GM12878 (cell line): ENCODE measurements at regions not wholly inside any gene's neighbourhood (a gene's known extent, or its start where the extent isn't known, plus 50 kb on each side); places are given as distances from the start of the nearest gene placed in this dataset.

Source experiments
- ATAC-seq: fragments of 200-7000 bp; cut with Tn5 transposase; 3 replicates; pipeline ENCODE4 v1.9.1; 2020; ENCODE audit warnings: mild to moderate bottlenecking, moderate library complexity
- BruUV-seq: library from RNA; stranded (reverse); fragments of 400-500 nt; replicated peaks from 2 replicates; lab custom pipeline; 2021; lab: Mats Ljungman, UMichigan
- CTCF ChIA-PET: fragments of 300-600 bp; sonication (Branson Sonifier 250); formaldehyde crosslinking; extraction: SDS; loops from one replicate; lab custom pipeline; 2021; ENCODE audit warnings: inconsistent platforms; lab: Yijun Ruan, JAX
- POLR2A ChIA-PET: fragments of 350-600 bp; formaldehyde crosslinking; extraction: SDS; loops from one replicate; lab custom pipeline; 2021; ENCODE audit warnings: inconsistent platforms; lab: Charles Lee
- RAD21 ChIA-PET: fragments of 300-600 bp; sonication (Branson Sonifier 250); formaldehyde crosslinking; loops from one replicate; lab custom pipeline; 2023; ENCODE audit warnings: antibody characterized with exemption; ENCODE audit not compliant: unreplicated experiment; lab: Charles Lee
- SMC1A ChIA-PET: fragments of 300-600 bp; sonication (Branson Sonifier 250); formaldehyde crosslinking; loops from one replicate; lab custom pipeline; 2023; ENCODE audit not compliant: unreplicated experiment, uncharacterized antibody; lab: Charles Lee
- DNase-seq: peaks from one replicate; pipeline ENCODE4 v3.0.0-alpha.2; 2011; ENCODE audit warnings: low read depth, low spot score
- FAIRE-seq: peaks from 3 replicates; lab custom pipeline; 2011; peaks lifted over from hg19 to GRCh38; lab: Jason Lieb, UNC
- H2AFZ ChIP-seq: 2 replicates; pipeline ENCODE4 v1.6.0; 2011; ENCODE audit warnings: low read depth, low read length, control low read depth; ENCODE audit not compliant: control insufficient read depth
- H3K27ac ChIP-seq: 2 replicates; pipeline ENCODE4 v1.5.1; 2011; ENCODE audit warnings: control low read depth; ENCODE audit not compliant: control insufficient read depth, insufficient read depth
- H3K27me3 ChIP-seq, 2 experiments: replicated peaks in 1 of 2; 2 replicates each; pipeline versions ENCODE4 v1.6.0 to v1.6.1; 2011; ENCODE audit warnings: low read length in 1 of 2; ENCODE audit not compliant: control insufficient read depth in 2 of 2, insufficient read depth in 2 of 2
- H3K36me3 ChIP-seq, 2 experiments: 2 replicates each; pipeline ENCODE4 v1.5.1; 2011; ENCODE audit warnings: low read length in 1 of 2; ENCODE audit not compliant: control insufficient read depth in 2 of 2, insufficient read depth in 2 of 2
- H3K4me1 ChIP-seq: 2 replicates; pipeline ENCODE4 v1.6.1; 2011; ENCODE audit warnings: mild to moderate bottlenecking, low read length, moderate library complexity, mixed read lengths; ENCODE audit not compliant: control insufficient read depth, insufficient read depth
- H3K4me2 ChIP-seq: 2 replicates; pipeline ENCODE4 v1.6.0; 2011; ENCODE audit warnings: control low read depth; ENCODE audit not compliant: control insufficient read depth, insufficient read depth
- H3K4me3 ChIP-seq: fragments of 200-600 bp; sonication (generic); 2 replicates; pipeline ENCODE4 v1.5.1; 2016
- H3K79me2 ChIP-seq: 2 replicates; pipeline ENCODE4 v1.6.0; 2011; ENCODE audit warnings: low read length; ENCODE audit not compliant: control insufficient read depth, insufficient read depth
- H3K9ac ChIP-seq: 2 replicates; pipeline ENCODE4 v1.8.0; 2011; ENCODE audit warnings: low read length, control low read depth, mixed read lengths; ENCODE audit not compliant: control insufficient read depth, insufficient read depth
- H3K9me3 ChIP-seq: replicated peaks from 3 replicates; pipeline ENCODE4 v1.5.1; 2011; ENCODE audit warnings: mild to moderate bottlenecking, low read length; ENCODE audit not compliant: control insufficient read depth, insufficient read depth
- H4K20me1 ChIP-seq: 2 replicates; pipeline ENCODE4 v1.6.0; 2011; ENCODE audit not compliant: control insufficient read depth, insufficient read depth
- ATF7 ChIP-seq: fragments of 450-650 bp; IDR thresholded peaks from 2 replicates; pipeline ENCODE4 v1.6.1; 2016; ENCODE audit warnings: low read depth, mild to moderate bottlenecking
- RFX5 ChIP-seq: IDR thresholded peaks from 2 replicates; pipeline ENCODE4 v1.6.1; 2011; ENCODE audit warnings: low read depth, low read length, improper control_type of control experiment
- SMC3 ChIP-seq: IDR thresholded peaks from 2 replicates; pipeline ENCODE4 v1.6.1; 2011; ENCODE audit warnings: low read length, improper control_type of control experiment, borderline replicate concordance
- ZBTB40 ChIP-seq: fragments of 450-650 bp; IDR thresholded peaks from 2 replicates; pipeline ENCODE4 v1.6.1; 2016; ENCODE audit warnings: mild to moderate bottlenecking, moderate library complexity, borderline replicate concordance
- ZNF274 ChIP-seq: IDR thresholded peaks from one replicate; pipeline ENCODE4 v1.8.0; 2011; ENCODE audit not compliant: insufficient read length, insufficient read depth
- WGBS: methylation state at CpG from one replicate; pipeline ENCODE4 v1.1.6; 2016; ENCODE audit warnings: low lambda C conversion rate; ENCODE audit not compliant: insufficient replicate concordance, insufficient coverage; ENCODE audit errors: missing lambda C conversion rate; 5-methylcytosine and 5-hydroxymethylcytosine counted together
- in situ Hi-C: fragments of 300-500 bp; cut with MboI; formaldehyde crosslinking; loops from 9 replicates; pipeline ENCODE4 v1.14.3; 2018; ENCODE audit warnings: mixed read lengths
- intact Hi-C: fragments of 100-400 bp; cut with micrococcal nuclease; formaldehyde crosslinking; loops from one replicate; pipeline ENCODE4 v1.14.2; 2022; ENCODE audit not compliant: unreplicated experiment

DNA sequence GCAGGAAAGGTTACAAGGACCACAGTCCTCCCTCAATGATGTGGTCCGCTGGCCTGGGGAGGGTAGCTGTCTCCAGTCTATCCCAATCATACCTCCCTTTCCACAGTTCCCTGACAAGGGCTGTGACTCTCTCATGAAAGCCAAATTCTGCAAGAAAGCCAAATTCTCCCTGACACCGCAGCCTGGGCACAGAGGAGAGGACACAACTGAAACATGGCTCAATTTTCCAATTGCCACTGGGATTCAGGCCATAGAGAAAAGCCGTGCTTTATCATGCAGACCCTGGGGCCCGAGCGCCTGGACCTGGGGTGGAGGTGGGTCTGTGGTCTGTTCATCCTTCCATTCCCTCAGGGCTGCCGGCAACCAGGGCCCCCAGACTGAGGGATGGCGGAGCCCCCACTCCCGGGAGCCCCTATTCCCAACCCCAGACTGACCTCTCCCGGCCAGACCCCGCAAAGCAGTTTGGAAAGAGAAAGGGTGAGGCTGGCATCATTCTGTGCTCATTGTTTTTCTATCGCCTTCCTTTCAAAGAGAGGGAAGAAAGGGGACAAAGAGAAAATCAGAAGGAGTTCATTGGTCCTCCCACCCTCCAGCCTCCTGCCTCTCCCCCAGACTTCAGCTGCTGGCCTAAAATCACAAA is 239.5 kb downstream of the BUD13 start:
- Histone ChIP-seq H4K20me1 (no peaks in the 10 kb centered on the region), H3K9me3 (no peaks in the 10 kb centered on the region), H3K27ac (no peak overlapping the region), H3K9ac (no peak overlapping the region), H3K36me3 (no peaks in the 10 kb centered on the region), H3K4me3 (no peak overlapping the region), H3K4me1 (no peaks in the 10 kb centered on the region), H3K4me2 (no peak overlapping the region), H3K79me2 (no peaks in the 10 kb centered on the region), H2AFZ (no peak overlapping the region), H3K27me3 (peaks cover 20% of the 10 kb centered on the region in 2 experiments)
- no peak for ATAC-seq
- no TSS peak for BruUV-seq
- WGBS: 8% methylated on average over 11 of the region's 11 CpGs
- POLR2A ChIA-PET: no interaction called here
- in situ Hi-C loops (no loop called here), intact Hi-C loops (no loop called here)
- TF ChIP-seq ATF7 (no peak), SMC3 (no peak), RFX5 (no peak), ZBTB40 (no peak), ZNF274 (no peak)
- SMC1A ChIA-PET: no interaction called here
- no peak for DNase-seq
- CTCF ChIA-PET: no interaction called here
- FAIRE-seq: no peak
- RAD21 ChIA-PET: no interaction called here
